ENCODE measurements at regions not wholly inside any gene's neighbourhood (a gene's known extent, or its start where the extent isn't known, plus 50 kb on each side); places are given as distances from the start of the nearest gene placed in this dataset.

GRCh38 chr11:42778193-42778592 is 533.6 kb upstream of the API5 start:
- FAIRE-seq (no peak), DNase-seq (ENCODE audit: low spot score) (no peak), ATAC-seq (no peak)
- no peaks in the 10 kb centered on the region for H3K36me3 ChIP-seq (replicated peaks in 1 of 2; ENCODE audit: control insufficient read depth in 1 of 2, insufficient read depth in 2 of 2, low read length in 2 of 2)
- H4K20me1 ChIP-seq (ENCODE audit: insufficient read depth, low read length), result no peaks in the 10 kb centered on the region
- no peaks in the 10 kb centered on the region for H3K4me1 ChIP-seq (ENCODE audit: insufficient read depth, low read length)
- no peaks in the 10 kb centered on the region for H3K79me2 ChIP-seq (ENCODE audit: insufficient read depth, low read length)
- no TSS peak for BruUV-seq (replicated peaks)
- H3K9ac ChIP-seq (ENCODE audit: insufficient read depth, low read depth, low read length), result no peak overlapping the region
- ChIA-PET POLR2A (no interaction called here), CTCF (ENCODE audit: low intra/inter-chr PET ratio, low total read pairs) (no interaction called here)
- no peak overlapping the region for H3K4me2 ChIP-seq (ENCODE audit: low read depth, low read length)
- no peaks in the 10 kb centered on the region for H3K9me3 ChIP-seq (ENCODE audit: low read length)
- no peak overlapping the region for H2AFZ ChIP-seq (ENCODE audit: low read length)
- H3K27ac ChIP-seq (ENCODE audit: extremely low read length, insufficient read depth, low read length), result no peak overlapping the region
- no peaks in the 10 kb centered on the region for H3K27me3 ChIP-seq (ENCODE audit: control insufficient read depth in 1 of 2, insufficient read depth in 2 of 2, low read length in 2 of 2)
- intact Hi-C loops (cut with micrococcal nuclease; ENCODE audit: unreplicated experiment), result no loop called here
- in situ Hi-C loops (cut with HindIII; ENCODE audit: extremely low pct_ligation_motif_present, low pct_unique_long_range_greater_than_20kb), result no loop called here
- TF ChIP-seq ZNF136 (CRISPR knock-in tag; IDR thresholded peaks at IDR 0.05; ENCODE audit: low read depth), result no peak
- no peak for TF ChIP-seq TERF1 (CRISPR knock-in tag; IDR thresholded peaks at IDR 0.05)
- WGBS (ENCODE audit: low lambda C conversion rate), result 31% methylated on average over 1 of the region's 1 CpG
- H3K4me3 ChIP-seq (replicated peaks in 1 of 3; ENCODE audit: insufficient read depth in 1 of 3, low read depth in 2 of 3, low read length in 3 of 3), result no peak overlapping the region

GRCh38 chr11:42779555-42779954 is 532.2 kb upstream of the API5 start:
- Histone ChIP-seq H3K79me2 (ENCODE audit: insufficient read depth, low read length) (no peaks in the 10 kb centered on the region), H3K9ac (ENCODE audit: insufficient read depth, low read depth, low read length) (no peak overlapping the region), H3K4me1 (ENCODE audit: insufficient read depth, low read length) (no peaks in the 10 kb centered on the region), H3K9me3 (ENCODE audit: low read length) (no peaks in the 10 kb centered on the region), H3K4me2 (ENCODE audit: low read depth, low read length) (no peak overlapping the region), H3K4me3 (replicated peaks in 1 of 3; ENCODE audit: insufficient read depth in 1 of 3, low read depth in 2 of 3, low read length in 3 of 3) (no peak overlapping the region), H3K27me3 (ENCODE audit: control insufficient read depth in 1 of 2, insufficient read depth in 2 of 2, low read length in 2 of 2) (no peaks in the 10 kb centered on the region), H3K27ac (ENCODE audit: extremely low read length, insufficient read depth, low read length) (no peak overlapping the region), H3K36me3 (replicated peaks in 1 of 2; ENCODE audit: control insufficient read depth in 1 of 2, insufficient read depth in 2 of 2, low read length in 2 of 2) (no peaks in the 10 kb centered on the region), H2AFZ (ENCODE audit: low read length) (no peak overlapping the region), H4K20me1 (ENCODE audit: insufficient read depth, low read length) (no peaks in the 10 kb centered on the region)
- ATAC-seq, result no peak
- DNase-seq (ENCODE audit: low spot score), result no peak
- in situ Hi-C loops (cut with HindIII; ENCODE audit: extremely low pct_ligation_motif_present, low pct_unique_long_range_greater_than_20kb) (no loop called here), intact Hi-C loops (cut with micrococcal nuclease; ENCODE audit: unreplicated experiment) (no loop called here)
- FAIRE-seq, result no peak
- no peak for TF ChIP-seq GATA4 (IDR thresholded peaks at IDR 0.05; ENCODE audit: borderline replicate concordance, low read depth)
- TF ChIP-seq ZNF296 (CRISPR knock-in tag; conservative IDR thresholded peaks at IDR 0.05), result no peak
- no peak for TF ChIP-seq ZBTB3 (CRISPR knock-in tag; IDR thresholded peaks at IDR 0.05; ENCODE audit: borderline replicate concordance, low read depth)
- no peak for TF ChIP-seq CBX2 (IDR thresholded peaks at IDR 0.05; ENCODE audit: low read depth, low read length)
- TF ChIP-seq CBX2 (CRISPR knock-in tag; IDR thresholded peaks at IDR 0.05; ENCODE audit: low read depth), result no peak
- TF ChIP-seq ARID5B (CRISPR knock-in tag; IDR thresholded peaks at IDR 0.05), result no peak
- TF ChIP-seq AKAP8 (CRISPR knock-in tag; IDR thresholded peaks at IDR 0.05), result no peak
- no peak for TF ChIP-seq ZNF558 (CRISPR knock-in tag; IDR thresholded peaks at IDR 0.05; ENCODE audit: borderline replicate concordance)
- TF ChIP-seq CEBPG (CRISPR knock-in tag; IDR thresholded peaks at IDR 0.05), result no peak
- TF ChIP-seq RXRA (CRISPR knock-in tag; IDR thresholded peaks at IDR 0.05), result no peak
- no peak for TF ChIP-seq RAD51 (IDR thresholded peaks at IDR 0.05; ENCODE audit: borderline replicate concordance)
- no peak for TF ChIP-seq ZNF556 (CRISPR knock-in tag; IDR thresholded peaks at IDR 0.05; ENCODE audit: borderline replicate concordance)
- TF ChIP-seq FOXP1 (IDR thresholded peaks at IDR 0.05), result no peak
- no peak for TF ChIP-seq FOXP1 (CRISPR knock-in tag; IDR thresholded peaks at IDR 0.05)
- TF ChIP-seq GTF2F1 (IDR thresholded peaks at IDR 0.05; ENCODE audit: low read length), result no peak
- 3% methylated on average over 3 of the region's 3 CpGs for WGBS (ENCODE audit: low lambda C conversion rate)
- CTCF ChIA-PET (ENCODE audit: low intra/inter-chr PET ratio, low total read pairs), result no interaction called here
- POLR2A ChIA-PET, result no interaction called here
- no TSS peak for BruUV-seq (replicated peaks)
